ENCODE measurements at regions not wholly inside any gene's neighbourhood (a gene's known extent, or its start where the extent isn't known, plus 50 kb on each side); places are given as distances from the start of the nearest gene placed in this dataset.

GRCh38 chr12:124717318-124717717 is 146.3 kb downstream of the SCARB1 start:
- H3K27ac Mint-ChIP-seq = no peak overlapping the region
- H3K36me3 Mint-ChIP-seq = no peaks in the 10 kb centered on the region
- no peak overlapping the region for H3K4me3 Mint-ChIP-seq
- H3K27me3 Mint-ChIP-seq = no peaks in the 10 kb centered on the region
- TF ChIP-seq, protein P1, sequence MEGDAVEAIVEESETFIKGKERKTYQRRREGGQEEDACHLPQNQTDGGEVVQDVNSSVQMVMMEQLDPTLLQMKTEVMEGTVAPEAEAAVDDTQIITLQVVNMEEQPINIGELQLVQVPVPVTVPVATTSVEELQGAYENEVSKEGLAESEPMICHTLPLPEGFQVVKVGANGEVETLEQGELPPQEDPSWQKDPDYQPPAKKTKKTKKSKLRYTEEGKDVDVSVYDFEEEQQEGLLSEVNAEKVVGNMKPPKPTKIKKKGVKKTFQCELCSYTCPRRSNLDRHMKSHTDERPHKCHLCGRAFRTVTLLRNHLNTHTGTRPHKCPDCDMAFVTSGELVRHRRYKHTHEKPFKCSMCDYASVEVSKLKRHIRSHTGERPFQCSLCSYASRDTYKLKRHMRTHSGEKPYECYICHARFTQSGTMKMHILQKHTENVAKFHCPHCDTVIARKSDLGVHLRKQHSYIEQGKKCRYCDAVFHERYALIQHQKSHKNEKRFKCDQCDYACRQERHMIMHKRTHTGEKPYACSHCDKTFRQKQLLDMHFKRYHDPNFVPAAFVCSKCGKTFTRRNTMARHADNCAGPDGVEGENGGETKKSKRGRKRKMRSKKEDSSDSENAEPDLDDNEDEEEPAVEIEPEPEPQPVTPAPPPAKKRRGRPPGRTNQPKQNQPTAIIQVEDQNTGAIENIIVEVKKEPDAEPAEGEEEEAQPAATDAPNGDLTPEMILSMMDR (conservative IDR thresholded peaks at IDR 0.05) = no peak
- no peak for DNase-seq (ENCODE audit: extremely low spot score, unreplicated experiment)
- H3K9me3 Mint-ChIP-seq = no peaks in the 10 kb centered on the region
- H3K4me1 Mint-ChIP-seq (ENCODE audit: unreplicated experiment) = peaks cover 54% of the 10 kb centered on the region

- H3K4me1 Mint-ChIP-seq (ENCODE audit: unreplicated experiment) = peaks cover 48% of the 10 kb centered on the region
- H3K4me3 Mint-ChIP-seq = no peak overlapping the region
- H3K9me3 Mint-ChIP-seq = no peaks in the 10 kb centered on the region
- DNase-seq (ENCODE audit: extremely low spot score, unreplicated experiment) = no peak
- TF ChIP-seq, protein P1 (conservative IDR thresholded peaks at IDR 0.05) = no peak
- H3K27ac Mint-ChIP-seq = no peak overlapping the region
- no peaks in the 10 kb centered on the region for H3K27me3 Mint-ChIP-seq
- H3K36me3 Mint-ChIP-seq = no peaks in the 10 kb centered on the region
Observed at GRCh38 chr12:124716208-124717130, 147.2 kb downstream of the SCARB1 start.

DNA sequence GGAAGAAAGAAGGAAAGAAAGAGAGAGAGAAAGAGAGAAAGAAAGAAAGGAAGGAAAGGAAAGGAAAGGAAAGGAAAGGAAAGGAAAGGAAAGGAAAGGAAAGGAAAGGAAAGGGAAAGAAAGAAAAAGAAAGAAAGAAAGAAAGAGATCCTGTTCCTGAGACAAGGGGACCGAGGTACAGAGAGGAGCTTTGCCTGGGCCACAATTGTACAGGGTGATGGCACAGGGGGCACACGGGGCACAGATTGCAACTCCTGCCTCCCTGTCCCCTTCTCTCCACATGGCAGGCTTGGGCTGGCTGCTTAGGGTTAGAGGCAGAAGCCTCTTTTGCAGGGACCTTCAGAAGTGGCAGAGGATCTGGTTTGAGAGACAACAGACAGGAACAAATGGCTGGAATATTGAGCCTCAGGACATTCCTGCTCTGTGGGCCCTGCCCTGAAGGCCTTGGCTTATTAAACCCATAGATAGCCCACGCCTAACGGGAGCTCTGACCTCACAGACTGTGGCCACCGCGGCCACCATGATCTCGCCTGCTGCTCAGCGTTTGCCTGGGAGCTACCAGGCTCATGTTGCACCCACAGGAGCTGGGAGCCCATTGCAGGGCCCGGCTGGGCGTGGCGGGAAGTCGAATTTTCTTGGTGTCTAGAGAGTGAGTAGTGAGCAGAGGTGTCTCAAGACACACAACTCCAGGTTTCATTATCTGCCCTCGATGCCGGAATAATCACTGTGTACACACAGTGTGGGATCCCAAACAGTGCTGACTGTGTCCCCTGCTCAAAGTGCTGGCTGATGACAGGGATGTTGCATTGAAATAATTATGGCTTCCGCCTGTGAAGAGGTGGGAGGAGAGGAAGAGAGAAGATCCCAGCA is 147.9 kb upstream of the NCOR2 start:
- Mint-ChIP-seq H3K27ac (peak overlapping the region; percentile 66), H3K27me3 (no peaks in the 10 kb centered on the region), H3K36me3 (no peaks in the 10 kb centered on the region), H3K9me3 (no peaks in the 10 kb centered on the region), H3K4me1 (ENCODE audit: unreplicated experiment) (peaks cover 41% of the 10 kb centered on the region), H3K4me3 (no peak overlapping the region)
- no peak for DNase-seq (ENCODE audit: extremely low spot score, unreplicated experiment)
- TF ChIP-seq, protein P1 (conservative IDR thresholded peaks at IDR 0.05) = no peak

- no peaks in the 10 kb centered on the region for H3K9me3 Mint-ChIP-seq
- peak overlapping the region; percentile 44 for H3K4me3 Mint-ChIP-seq
- H3K27me3 Mint-ChIP-seq = no peaks in the 10 kb centered on the region
- TF ChIP-seq, protein P1 (conservative IDR thresholded peaks at IDR 0.05) = no peak
- no peak for DNase-seq (ENCODE audit: extremely low spot score, unreplicated experiment)
- peaks cover 35% of the 10 kb centered on the region for H3K4me1 Mint-ChIP-seq (ENCODE audit: unreplicated experiment)
- peak overlapping the region; percentile 48 for H3K27ac Mint-ChIP-seq
- no peaks in the 10 kb centered on the region for H3K36me3 Mint-ChIP-seq
Observed at GRCh38 chr12:124713436-124714082, 146.1 kb upstream of the NCOR2 start.

DNA sequence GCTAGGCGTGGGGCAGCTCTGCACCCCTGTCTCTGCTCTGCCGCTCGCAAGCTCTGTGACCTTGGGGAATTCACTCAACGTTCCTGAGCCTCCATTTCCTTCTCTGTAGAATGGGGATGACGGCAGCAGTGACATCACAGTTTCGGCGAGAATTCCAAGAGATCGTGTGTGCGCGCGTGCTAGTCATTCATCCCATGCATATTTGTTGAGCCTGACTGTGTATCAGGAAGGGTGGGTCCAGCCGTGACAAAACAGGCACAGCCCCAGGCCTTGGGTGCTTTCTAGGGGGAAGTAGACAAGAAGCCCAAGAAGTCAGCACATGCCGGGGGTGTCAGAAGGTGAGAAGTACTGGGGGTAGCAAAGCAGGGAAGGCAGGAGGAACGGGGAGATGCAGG is 145.6 kb upstream of the NCOR2 start:
- DNase-seq (ENCODE audit: extremely low spot score, unreplicated experiment) = no peak
- H3K4me1 Mint-ChIP-seq (ENCODE audit: unreplicated experiment) = peaks cover 35% of the 10 kb centered on the region
- TF ChIP-seq, protein P1 (conservative IDR thresholded peaks at IDR 0.05) = no peak
- no peaks in the 10 kb centered on the region for H3K36me3 Mint-ChIP-seq
- no peaks in the 10 kb centered on the region for H3K9me3 Mint-ChIP-seq
- no peaks in the 10 kb centered on the region for H3K27me3 Mint-ChIP-seq
- peak overlapping the region; percentile 48 for H3K27ac Mint-ChIP-seq
- peak overlapping the region; percentile 9 for H3K4me3 Mint-ChIP-seq

All from type B pancreatic cell (in vitro differentiated cells).